B cell (primary cell): ENCODE measurements at regions not wholly inside any gene's neighbourhood (a gene's known extent, or its start where the extent isn't known, plus 50 kb on each side); places are given as distances from the start of the nearest gene placed in this dataset.

Experiments used
- EZH2 ChIP-seq: IDR thresholded peaks from 2 replicates; pipeline ENCODE4 v1.6.1; 2012; ENCODE audit warnings: borderline replicate concordance, low read depth, mild to moderate bottlenecking, moderate library complexity, low read length; ENCODE audit not compliant: insufficient read depth, poor library complexity, severe bottlenecking
- TF ChIP-seq, protein P1 (sequence below): fragments of 200-600 bp; IDR thresholded peaks from one replicate; pipeline ENCODE4 v1.8.0; 2022; ENCODE audit warnings: antibody characterized with exemption, mild to moderate bottlenecking

DNA sequence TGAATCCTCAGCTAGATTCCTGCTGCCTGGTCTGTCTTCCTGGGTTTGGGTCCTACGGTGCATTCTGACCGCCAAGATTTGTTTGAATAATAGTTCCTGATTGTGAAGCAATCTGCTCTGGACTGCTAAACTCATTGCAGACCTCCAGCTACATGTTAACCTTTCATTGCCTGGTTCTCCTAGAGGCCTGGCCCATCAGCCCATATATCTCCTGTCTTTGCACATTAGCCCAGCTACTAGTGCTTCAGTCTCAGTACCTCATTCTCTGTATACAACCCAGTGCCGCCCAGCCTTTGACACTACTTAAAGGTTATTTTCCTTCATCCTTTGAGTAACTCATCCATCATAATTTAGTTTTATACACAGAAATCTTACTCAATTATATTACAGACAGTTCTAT, 65.6 kb upstream of the GRIP1 start:
- TF ChIP-seq, protein P1, sequence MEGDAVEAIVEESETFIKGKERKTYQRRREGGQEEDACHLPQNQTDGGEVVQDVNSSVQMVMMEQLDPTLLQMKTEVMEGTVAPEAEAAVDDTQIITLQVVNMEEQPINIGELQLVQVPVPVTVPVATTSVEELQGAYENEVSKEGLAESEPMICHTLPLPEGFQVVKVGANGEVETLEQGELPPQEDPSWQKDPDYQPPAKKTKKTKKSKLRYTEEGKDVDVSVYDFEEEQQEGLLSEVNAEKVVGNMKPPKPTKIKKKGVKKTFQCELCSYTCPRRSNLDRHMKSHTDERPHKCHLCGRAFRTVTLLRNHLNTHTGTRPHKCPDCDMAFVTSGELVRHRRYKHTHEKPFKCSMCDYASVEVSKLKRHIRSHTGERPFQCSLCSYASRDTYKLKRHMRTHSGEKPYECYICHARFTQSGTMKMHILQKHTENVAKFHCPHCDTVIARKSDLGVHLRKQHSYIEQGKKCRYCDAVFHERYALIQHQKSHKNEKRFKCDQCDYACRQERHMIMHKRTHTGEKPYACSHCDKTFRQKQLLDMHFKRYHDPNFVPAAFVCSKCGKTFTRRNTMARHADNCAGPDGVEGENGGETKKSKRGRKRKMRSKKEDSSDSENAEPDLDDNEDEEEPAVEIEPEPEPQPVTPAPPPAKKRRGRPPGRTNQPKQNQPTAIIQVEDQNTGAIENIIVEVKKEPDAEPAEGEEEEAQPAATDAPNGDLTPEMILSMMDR = no peak
- TF ChIP-seq EZH2 = no peak
